Midbrain (tissue), 1 donor: ENCODE measurements at regions not wholly inside any gene's neighbourhood (a gene's known extent, or its start where the extent isn't known, plus 50 kb on each side); places are given as distances from the start of the nearest gene placed in this dataset.
"Not testable (repeated sequence)": the region's sequence is repeated elsewhere in the genome, so short reads cannot be mapped to it uniquely, and the experiment has no call there.

ENCODE experiments used
- DNase-seq: peaks from one replicate; lab custom pipeline; 2025; lab: John Stamatoyannopoulos, UW

DNA sequence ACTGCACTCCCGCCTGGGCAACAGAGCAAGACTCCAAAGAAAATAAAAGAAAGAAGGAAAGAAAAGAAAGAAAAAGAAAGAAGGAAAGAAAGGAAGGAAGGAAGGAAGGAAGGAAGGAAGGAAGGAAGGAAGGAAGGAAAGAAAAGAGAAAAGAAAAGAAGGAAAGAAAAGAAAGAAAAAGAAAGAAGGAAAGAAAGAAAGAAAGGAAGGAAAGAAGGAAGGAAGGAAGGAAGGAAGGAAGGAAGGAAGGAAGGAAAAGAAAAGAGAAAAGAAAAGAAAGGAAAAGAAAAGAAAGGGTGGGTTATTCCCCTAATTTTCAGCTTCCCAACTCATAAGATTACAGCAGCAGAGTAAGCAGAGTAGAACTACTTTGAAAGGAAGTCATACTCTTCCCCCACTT lies 64.4 kb downstream of the TMEM200C start:
- not testable (repeated sequence) for DNase-seq

DNA sequence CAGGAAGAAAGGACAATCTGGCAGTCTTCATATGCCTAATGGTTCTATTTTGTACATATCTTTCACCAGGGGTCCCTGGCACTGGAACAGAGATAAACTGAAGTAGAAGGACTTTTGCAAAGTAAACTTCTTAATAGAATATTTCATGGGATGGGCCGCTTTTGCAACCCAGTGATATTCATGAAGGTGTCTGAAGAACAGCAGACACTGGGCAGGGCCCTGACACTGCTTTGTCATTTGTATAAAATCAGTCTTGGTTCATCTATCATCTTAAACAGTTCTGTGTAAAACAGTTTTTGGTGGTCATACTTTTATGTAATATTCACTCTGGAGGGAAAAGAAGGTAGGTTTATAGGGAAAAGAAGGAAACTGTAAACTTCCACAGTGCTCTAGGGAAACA lies 66.4 kb downstream of the TMEM200C start:
- DNase-seq = no peak

DNA sequence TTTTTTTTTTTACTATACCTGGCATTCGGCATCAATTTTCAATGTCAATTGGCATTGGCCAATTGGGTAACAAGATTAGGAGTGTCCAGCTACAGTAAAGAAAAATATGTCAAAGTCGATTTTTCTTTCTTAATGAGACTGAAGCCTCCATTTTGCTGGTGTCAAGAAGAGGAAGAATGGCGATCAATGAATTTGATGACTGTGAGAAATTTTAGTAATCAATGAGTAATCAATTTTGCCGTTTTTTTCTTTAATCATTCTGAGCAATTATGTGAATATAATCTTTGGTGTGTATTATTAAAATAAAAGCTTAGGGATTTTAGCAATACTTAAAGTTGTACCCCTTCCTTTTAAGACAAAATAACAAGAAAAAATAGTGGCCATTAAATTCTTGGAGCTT lies 69.7 kb downstream of the TMEM200C start:
- DNase-seq = no peak

DNA sequence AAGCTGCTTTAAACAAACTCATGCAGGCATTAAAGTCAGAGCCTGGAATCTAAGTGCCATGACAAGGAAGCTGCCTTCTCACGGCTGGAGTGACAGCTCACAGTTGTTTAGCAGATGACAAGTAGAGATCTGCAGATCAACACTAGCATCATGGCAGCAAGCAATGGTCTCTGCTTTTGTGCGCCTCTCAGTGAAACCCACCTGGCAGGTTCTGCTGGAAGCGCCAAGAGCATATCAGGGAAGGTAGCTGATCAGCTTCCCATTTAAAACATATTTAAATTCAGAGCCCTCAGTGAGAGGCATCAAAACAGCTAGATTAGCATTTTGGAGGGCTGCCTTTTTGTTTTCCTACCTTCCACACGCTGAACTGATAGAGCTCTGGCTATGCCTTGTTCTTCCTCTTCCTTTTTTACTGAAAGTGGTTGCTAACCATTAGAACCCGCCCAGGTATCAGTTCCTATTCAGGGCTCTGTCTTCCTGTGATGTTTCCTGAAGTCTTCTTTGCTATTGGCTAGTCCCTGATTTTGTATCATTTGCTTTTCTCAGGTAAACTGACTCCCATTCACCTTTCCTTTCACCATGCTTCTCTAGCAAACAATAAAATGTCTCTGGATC lies 70.8 kb downstream of the TMEM200C start:
- DNase-seq = no peak

DNA sequence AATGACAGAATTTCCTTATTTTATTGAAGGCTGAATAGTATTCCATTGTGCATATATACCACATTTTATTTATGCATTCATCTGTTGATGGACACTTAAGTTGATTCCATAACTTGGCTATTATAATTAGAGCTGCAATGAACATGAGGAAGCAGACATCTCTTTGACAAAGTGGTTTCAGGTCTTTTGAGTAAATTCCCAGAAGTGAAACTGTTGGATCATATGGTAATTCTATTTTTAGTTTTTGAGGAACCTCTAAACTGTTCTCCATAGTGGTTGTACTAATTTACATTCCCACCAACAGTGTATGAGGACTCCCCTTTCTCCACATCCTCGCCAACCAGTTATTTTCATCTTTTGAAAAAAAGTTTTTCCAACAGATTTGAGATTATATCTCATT lies 77.5 kb downstream of the TMEM200C start:
- DNase-seq = no peak

DNA sequence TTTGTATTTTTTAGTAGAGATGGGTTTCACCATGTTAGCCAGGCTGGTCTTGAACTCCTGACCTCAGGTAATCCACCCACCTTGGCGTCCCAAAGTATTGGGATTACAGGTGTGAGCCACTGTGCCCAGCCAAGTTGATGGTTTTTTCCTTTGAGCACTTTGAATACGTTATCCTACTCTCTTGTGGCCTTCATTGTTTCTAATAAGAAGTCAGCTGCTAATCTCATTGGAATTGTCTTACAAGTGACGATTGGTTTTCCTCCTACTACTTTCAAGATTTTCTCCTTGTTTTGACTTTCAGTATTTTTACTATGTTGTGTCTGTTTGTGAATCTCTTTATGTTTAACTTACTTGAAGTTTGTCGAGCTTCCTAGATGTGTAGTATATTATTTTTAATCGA lies 88.5 kb downstream of the TMEM200C start:
- no peak for DNase-seq

DNA sequence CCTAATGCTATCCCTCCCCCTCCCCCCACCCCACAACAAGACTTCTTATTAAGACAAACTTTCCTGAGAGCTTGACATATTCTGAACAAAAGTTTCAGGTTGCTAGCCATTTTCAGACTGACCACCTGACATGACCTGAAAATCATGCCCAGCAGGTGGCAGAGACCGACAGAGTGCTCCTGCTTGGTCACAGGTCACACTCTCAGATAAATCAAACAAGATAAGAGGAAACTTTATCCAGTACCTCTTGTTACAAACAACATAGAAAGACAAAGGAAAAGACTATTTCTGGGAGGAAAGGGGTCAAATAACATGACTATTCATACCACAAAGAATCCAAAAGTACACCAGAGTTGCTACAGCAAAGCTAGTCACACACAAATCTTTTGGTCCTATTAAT lies 107.4 kb downstream of the TMEM200C start:
- DNase-seq = no peak

DNA sequence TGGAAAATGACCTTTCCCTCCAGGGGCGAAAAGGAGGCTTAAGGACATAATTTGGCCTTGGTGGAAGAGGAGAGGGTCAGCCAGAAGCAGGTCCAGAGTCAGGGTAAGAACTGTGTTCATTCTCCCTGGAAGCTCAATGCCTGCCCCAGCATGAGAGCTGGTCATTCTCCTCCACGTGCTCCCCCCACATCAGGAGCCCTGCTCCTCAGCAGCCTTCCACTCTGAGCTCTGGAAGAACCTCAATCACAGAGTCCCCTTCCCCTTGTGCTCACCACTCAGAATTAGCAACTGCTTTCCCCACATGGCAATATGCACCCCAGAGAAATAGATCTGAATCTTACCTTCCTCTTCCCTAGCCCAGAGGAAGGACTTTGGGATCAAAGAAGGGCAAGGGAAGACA lies 115.4 kb downstream of the TMEM200C start:
- no peak for DNase-seq

DNA sequence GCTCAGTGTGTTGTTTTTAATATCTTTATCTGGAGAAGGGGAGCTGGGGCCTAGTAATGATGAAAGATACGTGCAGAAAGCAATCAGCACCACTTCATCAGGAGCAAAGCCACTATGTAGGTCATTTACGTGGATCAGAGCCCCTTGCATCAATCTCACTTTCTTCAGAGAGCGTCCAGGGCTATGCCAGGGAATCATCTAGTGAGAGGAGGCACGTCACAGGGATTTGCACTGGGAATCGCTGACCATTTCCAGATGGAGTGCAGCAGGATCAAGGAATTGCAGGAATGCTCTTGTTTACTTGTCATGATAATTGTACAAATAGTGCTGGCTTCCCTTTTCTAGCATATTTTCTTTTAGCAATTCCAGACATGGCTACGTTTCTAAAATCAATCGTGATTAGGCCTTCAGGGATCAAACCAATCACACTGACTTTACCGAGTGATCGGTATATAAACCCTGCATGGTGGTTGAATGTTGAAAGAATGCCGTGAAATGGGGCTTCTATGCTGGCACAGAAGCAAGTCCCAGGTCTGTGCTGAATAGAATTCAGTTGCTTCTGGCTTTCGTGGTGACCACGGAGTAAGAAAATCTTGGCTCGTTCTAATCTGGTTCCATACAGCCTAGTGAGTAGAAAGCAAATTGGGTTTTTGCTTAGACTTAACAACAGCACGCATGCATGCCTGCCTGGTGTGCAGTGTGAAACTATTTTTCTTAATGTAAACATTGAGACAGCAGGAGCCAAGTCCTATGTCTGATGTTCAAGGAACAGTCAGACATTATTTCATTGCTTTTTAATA lies 122.8 kb downstream of the TMEM200C start:
- DNase-seq = no peak

DNA sequence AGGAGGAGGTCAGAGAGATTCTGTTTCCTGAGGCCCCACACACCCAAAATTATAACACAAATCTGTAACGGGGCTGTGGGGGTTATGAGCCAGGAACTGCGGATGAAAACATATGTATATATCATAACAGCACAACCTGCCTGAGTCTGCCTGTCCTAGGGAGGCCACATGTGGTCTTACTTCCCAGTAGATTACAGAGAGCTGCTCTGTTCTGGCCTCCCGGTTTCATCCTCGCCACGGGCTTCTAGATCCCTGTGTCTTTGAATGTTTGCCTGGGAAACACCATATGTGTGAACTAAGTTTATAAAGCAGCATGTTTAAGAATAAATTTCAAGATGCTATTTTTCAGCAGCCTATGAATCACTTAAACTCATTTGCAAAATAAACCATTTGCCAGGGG lies 124.0 kb downstream of the TMEM200C start:
- DNase-seq = no peak

DNA sequence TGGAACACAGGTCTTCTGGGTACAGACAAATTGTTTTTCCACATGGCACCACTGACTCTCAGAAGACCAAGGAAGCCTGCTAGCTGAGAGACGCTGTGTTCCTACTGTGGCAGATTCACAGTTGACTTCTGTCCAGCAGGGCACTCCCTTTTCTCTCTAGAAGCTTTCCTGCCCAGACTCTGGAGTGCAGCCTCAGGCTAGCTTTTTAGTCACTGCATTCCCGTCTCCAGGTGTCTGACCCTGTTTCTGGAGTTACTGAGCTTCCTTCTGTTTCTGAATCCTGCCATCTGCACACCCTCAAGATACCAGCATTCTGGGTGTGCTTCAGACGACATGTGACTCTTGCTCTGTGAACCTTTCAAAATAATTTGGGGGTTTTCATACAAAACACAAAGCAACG lies 125.1 kb downstream of the TMEM200C start:
- DNase-seq = no peak

DNA sequence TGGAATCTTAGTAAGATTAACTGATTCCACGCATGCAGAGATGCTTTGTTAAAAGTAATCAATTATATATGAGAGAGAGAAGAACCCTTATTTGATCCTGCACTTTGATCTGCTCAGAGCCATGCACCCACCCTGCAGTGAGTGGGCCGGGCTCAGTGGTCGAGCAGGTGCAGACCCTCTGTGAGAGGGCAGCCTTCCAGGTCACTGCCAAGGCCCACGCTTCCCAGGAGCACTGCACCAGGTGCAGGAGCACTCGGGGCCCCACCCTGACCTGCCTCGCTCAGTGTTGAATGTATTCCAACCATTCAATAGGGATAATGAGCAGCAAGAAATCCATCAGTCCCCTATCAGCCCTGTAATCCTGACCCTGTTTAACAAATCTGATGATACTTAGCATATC lies 126.9 kb downstream of the TMEM200C start:
- no peak for DNase-seq

DNA sequence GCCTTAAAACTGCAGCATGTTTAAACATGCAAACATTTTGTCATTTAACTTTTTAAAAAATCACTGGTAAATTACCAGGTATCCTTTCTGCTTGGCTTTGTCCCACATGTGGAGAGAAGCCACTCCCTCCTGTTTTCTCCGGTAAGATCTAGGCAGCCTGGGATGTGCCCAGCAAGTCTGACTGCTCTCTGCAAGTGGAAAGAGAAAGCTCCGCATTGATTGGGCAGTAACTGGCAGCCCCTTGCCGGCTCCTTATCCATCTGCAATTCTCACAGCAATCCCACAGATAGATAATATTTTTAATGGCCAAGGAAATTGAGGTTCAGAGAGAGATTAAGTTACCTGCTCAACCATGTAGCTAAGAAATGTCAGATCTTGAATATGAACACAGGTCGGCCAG lies 136.1 kb downstream of the TMEM200C start:
- no peak for DNase-seq

DNA sequence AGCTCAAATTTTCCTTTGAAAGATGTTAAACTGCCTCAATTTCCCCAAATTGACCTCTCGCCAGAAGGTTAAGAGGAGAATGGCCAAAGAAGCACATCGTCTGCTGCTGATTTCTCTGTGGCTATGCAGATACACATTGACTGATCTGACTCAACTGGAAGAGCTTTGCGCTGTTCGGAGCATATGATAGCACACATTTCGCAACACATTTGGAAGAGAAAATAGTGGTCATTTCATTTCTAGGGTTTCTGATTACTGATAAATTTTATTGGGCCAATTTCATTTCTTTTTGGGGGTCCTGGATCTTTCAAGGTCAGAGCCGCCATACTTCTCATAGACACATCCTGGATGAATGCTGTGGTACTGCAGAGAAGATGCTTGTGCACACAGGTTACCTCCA lies 138.5 kb downstream of the TMEM200C start:
- no peak for DNase-seq

DNA sequence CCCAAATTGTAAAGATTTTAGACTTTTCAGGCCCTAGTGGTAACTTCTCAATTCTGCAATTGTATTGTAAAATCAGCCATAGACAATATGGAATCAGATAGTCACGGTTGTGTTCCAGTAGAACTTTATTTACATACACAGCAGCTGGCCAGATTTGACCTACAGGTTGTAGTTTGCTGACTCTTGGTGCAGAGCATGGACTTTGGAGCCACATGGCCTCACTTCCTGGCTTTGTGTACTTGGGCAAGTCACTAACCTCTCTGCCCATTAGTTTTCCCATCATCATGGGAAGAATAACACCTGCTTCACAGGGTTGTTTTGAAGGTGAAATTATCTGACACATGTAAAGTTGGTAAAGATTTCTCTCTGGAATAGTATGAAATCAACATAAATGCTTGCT lies 147.6 kb downstream of the TMEM200C start:
- no peak for DNase-seq

DNA sequence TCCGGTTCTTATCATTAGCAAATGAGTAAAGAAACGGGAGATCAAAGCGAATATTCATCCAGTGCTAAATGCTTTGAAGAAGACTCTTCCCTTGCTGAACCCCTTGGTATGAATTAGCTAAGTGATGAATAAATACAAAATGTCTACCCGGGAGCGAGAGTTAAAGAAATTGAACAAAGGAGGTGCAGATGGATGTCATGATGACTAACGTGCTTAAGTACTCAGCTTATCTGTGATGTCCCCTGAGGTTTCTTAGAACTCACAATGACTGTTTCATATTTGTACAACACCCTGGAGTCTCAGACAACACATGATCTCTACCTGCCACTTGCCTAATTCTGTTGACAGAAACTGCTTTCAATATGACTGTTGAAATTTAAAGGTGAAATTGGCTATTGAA lies 148.5 kb downstream of the TMEM200C start:
- DNase-seq = no peak

DNA sequence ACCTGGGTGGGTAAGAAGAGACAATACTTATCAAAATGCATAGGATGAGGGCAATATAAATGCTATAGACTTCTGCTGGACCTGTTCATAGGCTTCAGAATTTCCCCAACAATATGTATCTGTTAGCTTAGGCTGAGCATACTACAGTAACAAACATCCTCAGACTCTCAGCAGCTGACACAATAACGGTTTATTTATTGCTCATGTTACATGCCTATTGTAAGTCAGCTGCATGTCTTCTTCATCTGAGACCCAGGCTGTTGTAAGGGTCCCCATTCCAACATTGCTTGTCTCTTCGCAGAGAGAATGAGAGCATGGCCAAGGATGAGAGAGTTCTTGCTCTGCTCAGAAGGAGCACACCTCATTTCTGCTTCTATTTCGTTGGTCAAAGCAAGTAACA lies 150.7 kb downstream of the TMEM200C start:
- no peak for DNase-seq

DNA sequence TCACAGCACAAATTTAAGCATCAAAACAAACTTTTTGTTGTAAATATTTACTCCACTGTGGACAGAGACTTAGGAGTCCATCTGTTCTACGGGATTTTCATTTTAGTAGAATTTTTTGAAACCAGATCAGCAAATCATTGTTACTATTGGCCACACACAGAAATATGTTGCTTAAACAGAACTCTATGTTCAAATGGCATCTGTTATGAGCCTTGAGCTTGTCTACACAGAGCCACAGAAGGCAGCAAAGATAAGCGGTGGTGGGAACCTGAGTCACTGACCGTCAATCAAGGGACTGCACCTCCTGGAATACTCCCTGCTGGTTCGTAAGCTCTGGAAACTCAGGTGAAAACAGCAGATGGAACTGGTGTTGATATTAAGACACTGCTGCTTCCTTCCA lies 156.8 kb downstream of the TMEM200C start:
- no peak for DNase-seq

DNA sequence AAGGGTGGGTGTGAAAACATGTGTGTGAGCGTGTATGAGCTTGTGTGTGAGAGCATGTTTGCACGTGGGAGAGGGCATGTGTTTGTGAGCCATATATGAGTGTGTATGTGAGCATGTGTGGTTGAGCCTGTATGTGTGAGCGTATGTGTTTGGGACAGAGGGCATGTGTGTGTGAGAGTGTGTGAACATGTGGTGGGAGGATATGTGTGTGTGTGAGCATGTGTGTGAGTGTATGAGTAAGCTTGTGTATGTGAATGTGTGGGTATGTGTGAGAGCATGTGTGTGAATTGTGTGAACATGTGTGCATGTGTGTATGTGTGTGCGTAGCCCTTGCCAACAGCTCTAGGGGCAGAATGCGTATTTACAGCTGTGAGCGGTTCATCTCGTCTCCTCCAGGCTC lies 163.0 kb downstream of the TMEM200C start:
- no peak for DNase-seq

DNA sequence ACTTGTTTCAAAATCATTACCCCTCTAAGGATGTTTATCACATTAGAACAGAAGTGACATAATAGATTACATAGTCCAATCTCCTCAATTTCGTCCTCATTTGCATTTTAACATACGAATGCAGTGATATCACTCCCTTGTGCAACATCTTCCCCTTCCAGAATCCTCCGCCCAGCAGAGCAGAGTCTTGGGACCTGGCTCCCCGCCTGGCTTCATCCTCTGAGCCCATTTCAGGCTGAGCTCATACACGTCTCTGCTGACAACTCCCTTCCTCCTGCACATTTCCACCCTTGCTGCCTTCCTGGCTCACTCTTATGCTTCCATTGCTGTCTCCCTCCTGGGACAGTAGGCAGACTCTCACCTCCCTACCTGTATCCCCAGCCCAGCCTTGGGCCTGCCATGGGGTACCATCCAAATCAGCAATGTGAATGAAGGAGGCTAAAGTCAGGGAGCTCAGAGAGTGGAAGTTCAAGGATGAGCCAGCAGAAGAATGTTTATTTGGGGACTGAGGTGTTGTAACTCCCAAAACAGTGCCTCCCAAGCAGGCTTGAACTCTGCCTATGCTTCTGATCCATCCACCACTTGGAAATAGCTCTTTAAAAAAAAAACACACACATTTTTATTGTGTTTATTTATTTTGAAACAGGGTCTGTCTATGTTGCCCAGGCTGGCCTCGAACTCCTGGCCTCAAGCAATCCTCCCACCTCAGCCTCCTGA lies 165.2 kb downstream of the TMEM200C start:
- no peak for DNase-seq

DNA sequence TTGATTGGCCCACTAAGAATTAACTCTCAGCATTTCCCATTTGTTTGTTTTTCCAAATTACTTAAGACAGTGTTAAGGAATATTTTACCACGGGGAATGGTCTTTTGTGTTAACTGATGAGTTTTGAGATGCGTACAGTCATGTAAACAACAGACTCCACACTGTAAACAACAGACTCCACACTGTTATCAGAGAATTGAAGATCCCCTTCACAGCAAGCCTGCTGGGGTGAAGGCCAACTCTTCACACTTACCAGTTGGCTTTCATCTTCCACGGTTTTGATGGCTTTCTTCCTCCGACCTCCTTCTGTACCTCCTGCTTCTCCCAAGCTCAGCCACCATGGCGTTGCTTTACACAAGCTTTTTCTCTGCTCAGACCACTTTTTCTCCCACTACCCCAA lies 166.8 kb downstream of the TMEM200C start:
- no peak for DNase-seq

DNA sequence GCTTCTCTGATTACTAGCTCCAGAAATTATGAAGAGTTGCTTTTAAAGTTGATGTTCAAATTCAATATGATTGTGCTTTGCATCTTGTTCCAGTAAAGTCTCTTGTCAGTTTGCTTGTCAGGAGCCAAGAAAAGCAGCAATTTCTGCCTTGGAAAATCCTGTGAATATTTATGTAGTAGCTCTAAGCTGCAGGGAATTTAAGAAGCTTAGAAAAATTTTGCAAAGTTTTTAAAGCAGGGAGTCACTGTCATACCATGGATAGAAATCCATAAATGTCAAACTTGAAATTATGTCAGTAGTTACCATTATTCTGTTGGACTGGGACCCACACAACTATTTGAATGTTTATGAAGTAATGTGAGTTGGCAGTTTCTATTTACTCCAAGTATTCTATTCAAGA lies 169.3 kb downstream of the TMEM200C start:
- DNase-seq = no peak

DNA sequence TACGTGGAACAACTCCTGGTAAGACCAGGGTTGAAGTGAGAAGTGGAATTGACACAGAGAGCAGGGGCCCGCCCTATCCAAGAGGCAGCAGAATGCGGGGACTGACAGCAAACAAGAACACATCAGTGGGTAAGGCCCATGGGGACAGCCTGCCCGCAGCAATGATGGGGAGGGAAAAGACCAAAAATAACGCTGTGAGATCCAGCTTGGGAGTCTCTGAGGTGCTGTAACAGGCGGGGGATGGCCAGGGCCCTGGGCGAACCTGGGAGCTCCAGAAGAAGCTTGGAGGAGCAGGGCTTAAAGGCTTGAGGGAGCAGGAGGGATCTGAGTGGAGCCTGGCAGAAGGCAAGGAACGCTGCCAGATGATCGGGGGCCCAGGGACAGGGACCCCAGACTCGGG lies 173.4 kb downstream of the TMEM200C start:
- no peak for DNase-seq
